ENCODE measurements at regions not wholly inside any gene's neighbourhood (a gene's known extent, or its start where the extent isn't known, plus 50 kb on each side); places are given as distances from the start of the nearest gene placed in this dataset.

DNA sequence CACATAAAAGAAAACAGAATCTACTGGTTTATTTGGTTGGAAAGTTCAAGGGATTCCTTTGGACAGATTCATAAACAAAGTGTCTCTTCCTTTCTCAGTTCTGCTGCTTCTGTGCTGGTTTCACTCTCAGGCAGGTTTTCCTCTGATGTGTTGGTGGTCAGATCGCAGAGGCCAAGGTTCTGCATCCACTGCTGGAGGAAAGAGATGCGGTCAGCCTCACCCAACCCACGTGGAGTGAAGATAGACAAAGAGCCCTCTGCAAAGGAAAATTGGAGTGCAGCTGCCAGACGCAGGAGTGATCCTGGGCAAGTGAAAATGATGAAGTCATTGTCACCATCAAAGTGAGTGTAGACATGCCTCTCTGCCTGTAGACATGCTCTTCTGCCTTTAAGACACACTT, 352.0 kb downstream of the TSHZ3 start:
- POLR2A ChIA-PET = no interaction called here
- TF ChIP-seq, protein P1, sequence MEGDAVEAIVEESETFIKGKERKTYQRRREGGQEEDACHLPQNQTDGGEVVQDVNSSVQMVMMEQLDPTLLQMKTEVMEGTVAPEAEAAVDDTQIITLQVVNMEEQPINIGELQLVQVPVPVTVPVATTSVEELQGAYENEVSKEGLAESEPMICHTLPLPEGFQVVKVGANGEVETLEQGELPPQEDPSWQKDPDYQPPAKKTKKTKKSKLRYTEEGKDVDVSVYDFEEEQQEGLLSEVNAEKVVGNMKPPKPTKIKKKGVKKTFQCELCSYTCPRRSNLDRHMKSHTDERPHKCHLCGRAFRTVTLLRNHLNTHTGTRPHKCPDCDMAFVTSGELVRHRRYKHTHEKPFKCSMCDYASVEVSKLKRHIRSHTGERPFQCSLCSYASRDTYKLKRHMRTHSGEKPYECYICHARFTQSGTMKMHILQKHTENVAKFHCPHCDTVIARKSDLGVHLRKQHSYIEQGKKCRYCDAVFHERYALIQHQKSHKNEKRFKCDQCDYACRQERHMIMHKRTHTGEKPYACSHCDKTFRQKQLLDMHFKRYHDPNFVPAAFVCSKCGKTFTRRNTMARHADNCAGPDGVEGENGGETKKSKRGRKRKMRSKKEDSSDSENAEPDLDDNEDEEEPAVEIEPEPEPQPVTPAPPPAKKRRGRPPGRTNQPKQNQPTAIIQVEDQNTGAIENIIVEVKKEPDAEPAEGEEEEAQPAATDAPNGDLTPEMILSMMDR (IDR thresholded peaks at IDR 0.05; ENCODE audit: unreplicated experiment) = no peak
- no peaks in the 10 kb centered on the region for H3K4me1 Mint-ChIP-seq (ENCODE audit: insufficient read depth, unreplicated experiment)
- H3K36me3 Mint-ChIP-seq (ENCODE audit: insufficient read depth, unreplicated experiment) = no peaks in the 10 kb centered on the region
- CTCF ChIA-PET = interaction anchor here (0.5 kb wide), 1 partner anchor 1572 kb away, joined by 3 read pairs; no protein-coding TSS in a partner anchor
- H3K9me3 Mint-ChIP-seq (ENCODE audit: unreplicated experiment) = peaks cover 18% of the 10 kb centered on the region
- intact Hi-C loops (cut with micrococcal nuclease) = no loop called here
- BruUV-seq (replicated peaks) = no TSS peak
- no peak overlapping the region for H3K4me3 Mint-ChIP-seq (ENCODE audit: unreplicated experiment)
- no peaks in the 10 kb centered on the region for H3K27me3 Mint-ChIP-seq (ENCODE audit: insufficient read depth, unreplicated experiment)
- no peak overlapping the region for H3K27ac Mint-ChIP-seq (ENCODE audit: low read depth, unreplicated experiment)
- DNase-seq (ENCODE audit: unreplicated experiment) = no peak

DNA sequence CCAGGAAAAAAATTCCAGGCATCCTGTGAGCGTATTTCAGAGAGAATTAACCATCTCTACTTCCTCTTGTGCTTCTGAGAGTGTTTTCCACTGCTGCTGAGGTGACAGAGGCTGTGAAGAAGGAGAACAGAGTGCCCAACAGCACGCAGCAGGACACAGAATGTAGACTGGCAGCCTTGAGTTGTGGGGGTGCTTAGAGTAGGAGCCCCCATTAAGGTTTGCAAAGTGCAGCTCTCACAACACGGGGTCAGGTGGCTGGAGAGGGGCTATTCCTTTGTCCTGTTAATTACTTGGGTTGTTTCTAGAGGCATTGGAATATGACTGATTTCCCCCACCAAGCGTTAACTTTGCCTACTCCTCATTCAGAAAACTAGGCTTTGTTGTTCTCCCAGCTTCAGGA, 370.6 kb downstream of the TSHZ3 start:
- no peak overlapping the region for H3K27ac Mint-ChIP-seq (ENCODE audit: low read depth, unreplicated experiment)
- H3K4me1 Mint-ChIP-seq (ENCODE audit: insufficient read depth, unreplicated experiment) = no peaks in the 10 kb centered on the region
- peaks cover 25% of the 10 kb centered on the region for H3K9me3 Mint-ChIP-seq (ENCODE audit: unreplicated experiment)
- no peak overlapping the region for H3K4me3 Mint-ChIP-seq (ENCODE audit: unreplicated experiment)
- CTCF ChIA-PET = no interaction called here
- no peaks in the 10 kb centered on the region for H3K36me3 Mint-ChIP-seq (ENCODE audit: insufficient read depth, unreplicated experiment)
- no peak for DNase-seq (ENCODE audit: unreplicated experiment)
- BruUV-seq (replicated peaks) = no TSS peak
- intact Hi-C loops (cut with micrococcal nuclease) = no loop called here
- TF ChIP-seq, protein P1 (IDR thresholded peaks at IDR 0.05; ENCODE audit: unreplicated experiment) = no peak
- POLR2A ChIA-PET = no interaction called here
- H3K27me3 Mint-ChIP-seq (ENCODE audit: insufficient read depth, unreplicated experiment) = no peaks in the 10 kb centered on the region

DNA sequence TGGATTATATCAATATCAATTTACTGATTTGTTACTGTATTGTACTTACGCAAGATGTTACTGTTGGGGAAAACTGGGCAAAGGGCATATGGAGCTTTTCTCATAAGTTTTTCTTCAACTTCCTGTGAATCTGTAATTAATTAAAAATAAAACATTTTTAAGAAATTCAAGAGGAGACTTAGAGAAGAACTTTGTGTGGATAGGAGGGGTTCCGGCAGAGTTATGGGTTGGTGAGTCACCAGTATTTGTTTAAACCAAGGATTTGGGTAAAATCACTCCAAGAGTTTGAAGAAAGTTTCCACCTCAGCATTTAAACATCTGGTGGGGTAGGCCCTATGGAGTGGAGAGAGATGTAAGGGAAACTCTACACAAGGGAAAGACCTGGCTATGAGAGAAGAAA, 379.6 kb downstream of the TSHZ3 start:
- POLR2A ChIA-PET = no interaction called here

DNA sequence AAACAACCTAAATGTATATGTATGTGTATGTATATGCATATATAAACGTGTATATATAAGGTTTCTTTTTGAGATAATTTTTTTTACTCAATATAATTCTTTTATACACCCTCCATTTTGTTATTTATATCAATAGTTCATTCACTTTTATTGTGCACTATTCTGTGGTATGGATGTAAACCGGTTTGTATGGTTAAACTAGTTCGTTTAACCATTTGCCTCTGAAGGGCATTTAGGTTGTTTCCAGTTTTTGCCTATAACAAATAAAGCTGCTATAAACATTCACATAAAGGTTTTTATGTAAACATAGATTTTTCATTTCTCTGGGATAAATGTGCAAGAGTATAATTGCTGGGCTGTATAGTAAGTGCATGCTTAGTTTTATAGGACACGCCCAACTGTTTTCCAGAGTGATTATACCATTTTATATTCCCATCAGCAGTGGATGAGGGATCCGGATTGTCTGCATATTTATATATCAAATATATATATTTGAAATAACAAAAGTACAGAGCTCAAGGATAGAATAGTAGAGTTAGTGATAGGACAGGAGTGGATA, 380.3 kb downstream of the TSHZ3 start:
- ChIA-PET CTCF (interaction anchor here (0.6 kb wide), 1 partner anchor 304 kb away, joined by 4 read pairs; no protein-coding TSS in a partner anchor), POLR2A (no interaction called here)
- TF ChIP-seq, protein P1 (IDR thresholded peaks at IDR 0.05; ENCODE audit: unreplicated experiment) = no peak
- H3K4me3 Mint-ChIP-seq (ENCODE audit: unreplicated experiment) = no peak overlapping the region
- no peaks in the 10 kb centered on the region for H3K4me1 Mint-ChIP-seq (ENCODE audit: insufficient read depth, unreplicated experiment)
- no TSS peak for BruUV-seq (replicated peaks)
- H3K27ac Mint-ChIP-seq (ENCODE audit: low read depth, unreplicated experiment) = no peak overlapping the region
- intact Hi-C loops (cut with micrococcal nuclease) = no loop called here
- DNase-seq (ENCODE audit: unreplicated experiment) = no peak
- no peaks in the 10 kb centered on the region for H3K27me3 Mint-ChIP-seq (ENCODE audit: insufficient read depth, unreplicated experiment)
- H3K36me3 Mint-ChIP-seq (ENCODE audit: insufficient read depth, unreplicated experiment) = no peaks in the 10 kb centered on the region
- H3K9me3 Mint-ChIP-seq (ENCODE audit: unreplicated experiment) = peaks cover 49% of the 10 kb centered on the region

More for the DNA sequence above, 379.6 kb downstream of the TSHZ3 start:
- Mint-ChIP-seq H3K36me3 (ENCODE audit: insufficient read depth, unreplicated experiment) (no peaks in the 10 kb centered on the region), H3K9me3 (ENCODE audit: unreplicated experiment) (peaks cover 49% of the 10 kb centered on the region), H3K27ac (ENCODE audit: low read depth, unreplicated experiment) (no peak overlapping the region), H3K4me3 (ENCODE audit: unreplicated experiment) (no peak overlapping the region), H3K4me1 (ENCODE audit: insufficient read depth, unreplicated experiment) (no peaks in the 10 kb centered on the region), H3K27me3 (ENCODE audit: insufficient read depth, unreplicated experiment) (no peaks in the 10 kb centered on the region)
- CTCF ChIA-PET = no interaction called here
- intact Hi-C loops (cut with micrococcal nuclease) = no loop called here
- no TSS peak for BruUV-seq (replicated peaks)
- no peak for DNase-seq (ENCODE audit: unreplicated experiment)
- TF ChIP-seq, protein P1 (IDR thresholded peaks at IDR 0.05; ENCODE audit: unreplicated experiment) = no peak
